Stomach (tissue), 8 donors: ENCODE measurements at regions not wholly inside any gene's neighbourhood (a gene's known extent, or its start where the extent isn't known, plus 50 kb on each side); places are given as distances from the start of the nearest gene placed in this dataset.

Experiments used
- DNase-seq, 2 donors: peaks; one replicate each; pipeline versions ENCODE4 v3.0.0 to v3.0.0-alpha.2; 2013 to 2019
- H3K27ac ChIP-seq, 5 donors: fragments of 200-600 bp in 4 of 5; sonication (generic) in 4 of 5; one replicate each; pipeline ENCODE4 v1.5.1; 2013 to 2019; ENCODE audit warnings: mild to moderate bottlenecking in 1 of 5, moderate library complexity in 1 of 5
- H3K27me3 ChIP-seq, 3 donors: fragments of 200-600 bp; sonication (generic); one replicate each; pipeline ENCODE4 v1.5.1; 2017 to 2019; ENCODE audit warnings: mixed run types in 1 of 3
- H3K36me3 ChIP-seq, 4 donors: fragments of 200-600 bp; sonication (generic); 1 replicate in 3 of 4; 2 replicates in 1 of 4; pipeline ENCODE4 v1.5.1; 2016 to 2019
- H3K4me1 ChIP-seq, 4 donors: fragments of 200-600 bp; sonication (generic); one replicate each; pipeline ENCODE4 v1.5.1; 2016 to 2019
- H3K4me3 ChIP-seq, 4 donors: fragments of 200-600 bp; sonication (generic) in 3 of 4; one replicate each; pipeline ENCODE4 v1.5.1; 2016 to 2019; ENCODE audit warnings: mild to moderate bottlenecking in 1 of 4
- H3K9me3 ChIP-seq, 4 donors: fragments of 200-600 bp; sonication (generic); one replicate each; pipeline ENCODE4 v1.5.1; 2016 to 2019
- CTCF ChIP-seq, 7 experiments: fragments of 450-650 bp in 4 of 7; fragments of 200-600 bp in 3 of 7; sonication (generic) in 3 of 7; IDR thresholded peaks; one replicate each; pipeline ENCODE4 v1.5.1; 2016 to 2019; ENCODE audit warnings: antibody characterized with exemption in 7 of 7, control low read depth in 2 of 7, mild to moderate bottlenecking in 1 of 7
- EP300 ChIP-seq: sonication (generic); formaldehyde crosslinking; IDR thresholded peaks from one replicate; pipeline ENCODE4 v1.6.1; 2017; ENCODE audit warnings: antibody characterized with exemption
- POLR2A ChIP-seq, 4 donors: fragments of 450-650 bp; IDR thresholded peaks; one replicate each; pipeline ENCODE4 v1.6.1; 2016; ENCODE audit warnings: antibody characterized with exemption in 4 of 4, control low read depth in 2 of 4, mild to moderate bottlenecking in 1 of 4, moderate library complexity in 1 of 4
- POLR2AphosphoS5 ChIP-seq, 3 donors: sonication (generic); formaldehyde crosslinking; IDR thresholded peaks; one replicate each; pipeline ENCODE4 v1.6.1; 2016; ENCODE audit warnings: antibody characterized with exemption in 3 of 3
- WGBS, 5 donors: extraction: QIAGEN DNeasy Blood & Tissue Kit in 3 of 5; methylation state at CpG; one replicate each; pipeline versions ENCODE4 v1.1.5 to v1.1.7; 2013 to 2018; 5-methylcytosine and 5-hydroxymethylcytosine counted together
- intact Hi-C: fragments of 100-400 bp; cut with DNase I; formaldehyde crosslinking; loops from one replicate; pipeline ENCODE4 v1.15.1; 2023; ENCODE audit warnings: low total_unique reads
- donor health status: healthy with polysubstance abuse.
- donor health status: Bipolar disorder and iron deficiency.
- donor health status: healthy.

DNA sequence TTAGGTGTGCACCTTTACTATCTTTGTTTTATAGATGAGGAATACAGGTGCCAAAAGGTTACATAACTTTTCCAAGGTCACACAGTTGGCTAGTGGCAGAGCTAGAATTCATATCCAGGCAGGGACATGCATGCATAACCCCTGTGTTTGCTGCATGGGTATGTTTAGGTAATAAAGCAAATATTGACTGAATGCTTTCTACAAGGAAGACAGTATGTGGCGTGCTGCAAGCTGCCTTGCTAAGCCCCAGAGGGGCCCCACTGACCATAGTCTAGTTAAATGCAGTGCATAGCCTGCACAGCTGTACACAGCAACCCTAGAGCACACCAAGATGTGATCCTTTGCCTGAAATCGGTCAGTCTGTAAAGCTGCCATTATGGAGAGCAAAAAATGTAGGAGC, 320.5 kb upstream of the IGFBP7 start:
- DNase-seq: no peak
- H3K27ac ChIP-seq: no peak overlapping the region
- TF ChIP-seq POLR2A (IDR thresholded peaks at IDR 0.05): no peak
- TF ChIP-seq POLR2AphosphoS5 (IDR thresholded peaks at IDR 0.05): no peak
- no peak for TF ChIP-seq CTCF (IDR thresholded peaks at IDR 0.05)
- no peak for TF ChIP-seq EP300
- no peaks in the 10 kb centered on the region for H3K4me1 ChIP-seq
- WGBS, 5 donors: 31 to 54% (median 35%) methylated on average over 2 of the region's 2 CpGs
- H3K27me3 ChIP-seq: no peaks in the 10 kb centered on the region
- no peak overlapping the region for H3K4me3 ChIP-seq
- intact Hi-C loops: no loop called here
- H3K9me3 ChIP-seq: no peaks in the 10 kb centered on the region
- H3K36me3 ChIP-seq: no peaks in the 10 kb centered on the region

DNA sequence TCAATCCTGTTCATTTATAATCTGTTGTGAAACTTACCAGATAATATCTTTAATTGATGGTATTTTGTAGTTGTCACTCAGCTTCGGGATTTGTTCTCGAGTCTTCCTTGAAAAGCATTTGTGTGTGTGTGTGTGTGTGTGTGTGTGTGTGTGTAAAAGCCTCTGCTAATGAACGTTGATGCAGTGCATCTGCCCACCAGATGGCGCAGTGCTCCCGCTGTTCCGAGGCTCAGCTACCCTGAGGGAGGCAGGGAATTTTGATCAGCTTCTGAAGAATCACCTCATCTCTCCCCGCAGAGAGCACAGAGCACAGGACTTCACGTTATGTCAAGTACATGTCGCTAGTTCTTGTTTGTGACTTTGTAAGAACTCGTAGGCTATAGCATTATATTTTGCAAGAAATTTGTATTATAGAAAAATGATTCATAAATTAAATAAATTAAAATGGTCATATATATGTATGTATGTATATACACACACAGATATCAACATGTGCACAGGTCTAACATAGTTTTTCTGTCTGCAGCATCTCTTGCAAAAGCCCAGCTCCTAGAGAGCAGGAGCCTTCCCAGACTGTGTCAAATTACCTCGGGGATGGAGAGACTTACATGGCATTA, 316.7 kb upstream of the IGFBP7 start:
- Histone ChIP-seq H3K4me3 (no peak overlapping the region), H3K9me3 (no peaks in the 10 kb centered on the region), H3K27ac (no peak overlapping the region), H3K4me1 (peaks cover 0 to 9% (median 0%) of the 10 kb centered on the region in 4 donors), H3K36me3 (no peaks in the 10 kb centered on the region), H3K27me3 (no peaks in the 10 kb centered on the region)
- intact Hi-C loops: no loop called here
- no peak for TF ChIP-seq POLR2AphosphoS5 (IDR thresholded peaks at IDR 0.05)
- no peak for TF ChIP-seq POLR2A (IDR thresholded peaks at IDR 0.05)
- peak in 5 of 7 experiments; percentile 34 to 58 (median 51) for TF ChIP-seq CTCF (IDR thresholded peaks at IDR 0.05)
- TF ChIP-seq EP300: no peak
- peak; percentile 61 to 90 for DNase-seq
- 7 to 10% (median 9%) methylated on average over 11 of the region's 11 CpGs for WGBS, 5 donors

- Histone ChIP-seq H3K27me3 (no peaks in the 10 kb centered on the region), H3K4me1 (peaks cover 0 to 9% (median 0%) of the 10 kb centered on the region in 4 donors), H3K9me3 (no peaks in the 10 kb centered on the region), H3K27ac (no peak overlapping the region), H3K4me3 (no peak overlapping the region), H3K36me3 (no peaks in the 10 kb centered on the region)
- 78 to 90% (median 86%) methylated on average over 1 of the region's 1 CpG for WGBS, 5 donors
- no peak for DNase-seq
- intact Hi-C loops: no loop called here
- no peak for TF ChIP-seq EP300
- TF ChIP-seq POLR2A (IDR thresholded peaks at IDR 0.05): no peak
- no peak for TF ChIP-seq CTCF (IDR thresholded peaks at IDR 0.05)
- TF ChIP-seq POLR2AphosphoS5 (IDR thresholded peaks at IDR 0.05): no peak
Observed at GRCh38 chr4:57425610-57426009, 315.4 kb upstream of the IGFBP7 start.

- no peaks in the 10 kb centered on the region for H3K9me3 ChIP-seq
- DNase-seq: peak in 1 of 2 donors; percentile 16
- peak overlapping the region in 1 of 5 donors; percentile 40 for H3K27ac ChIP-seq
- H3K4me3 ChIP-seq: no peak overlapping the region
- WGBS, 5 donors: 52 to 66% (median 60%) methylated on average over 6 of the region's 6 CpGs
- TF ChIP-seq POLR2AphosphoS5 (IDR thresholded peaks at IDR 0.05): peak in 1 of 3 donors; percentile 72
- TF ChIP-seq CTCF (IDR thresholded peaks at IDR 0.05): no peak
- no peaks in the 10 kb centered on the region for H3K27me3 ChIP-seq
- no peaks in the 10 kb centered on the region for H3K36me3 ChIP-seq
- intact Hi-C loops: no loop called here
- H3K4me1 ChIP-seq: peaks cover 0 to 9% (median 0%) of the 10 kb centered on the region in 4 donors
Observed at GRCh38 chr4:57424232-57424897, 314.2 kb upstream of the IGFBP7 start.
